Transverse colon (tissue), 3 donors: ENCODE measurements at regions not wholly inside any gene's neighbourhood (a gene's known extent, or its start where the extent isn't known, plus 50 kb on each side); places are given as distances from the start of the nearest gene placed in this dataset.

Source experiments
- CTCF ChIP-seq, 5 experiments: fragments of 200-600 bp in 3 of 5; fragments of 450-650 bp in 2 of 5; sonication (generic) in 3 of 5; IDR thresholded peaks; 1 replicate in 2 of 5; 2 replicates in 3 of 5; pipeline ENCODE4 v1.5.1; 2016 to 2017; ENCODE audit warnings: antibody characterized with exemption in 5 of 5, inconsistent platforms in 3 of 5, mild to moderate bottlenecking in 2 of 5, moderate library complexity in 1 of 5
- POLR2A ChIP-seq: fragments of 450-650 bp; IDR thresholded peaks from one replicate; pipeline ENCODE4 v1.6.1; 2016; ENCODE audit warnings: antibody characterized with exemption, mild to moderate bottlenecking, moderate library complexity

- TF ChIP-seq CTCF (IDR thresholded peaks at IDR 0.05) (no peak), POLR2A (no peak)
Observed at GRCh38 chr1:194795917-194796593, 1609.6 kb upstream of the B3GALT2 start.
